Fibroblast of lung (primary cell): ENCODE measurements at regions not wholly inside any gene's neighbourhood (a gene's known extent, or its start where the extent isn't known, plus 50 kb on each side); places are given as distances from the start of the nearest gene placed in this dataset.

Experiments
- EZH2 ChIP-seq: IDR thresholded peaks from 2 replicates; pipeline ENCODE4 v1.5.1; 2012; ENCODE audit warnings: low read length, control low read depth, mild to moderate bottlenecking; ENCODE audit errors: missing control alignments
- TF ChIP-seq, protein P1 (sequence below), 2 donors: IDR thresholded peaks in 1 of 2; conservative IDR thresholded peaks in 1 of 2; 1 replicate in 1 of 2; 2 replicates in 1 of 2; pipeline ENCODE4 v1.5.1; 2011 to 2012; ENCODE audit warnings: low read length in 2 of 2, control low read depth in 1 of 2, inconsistent platforms in 1 of 2, low read depth in 1 of 2, mild to moderate bottlenecking in 1 of 2

DNA sequence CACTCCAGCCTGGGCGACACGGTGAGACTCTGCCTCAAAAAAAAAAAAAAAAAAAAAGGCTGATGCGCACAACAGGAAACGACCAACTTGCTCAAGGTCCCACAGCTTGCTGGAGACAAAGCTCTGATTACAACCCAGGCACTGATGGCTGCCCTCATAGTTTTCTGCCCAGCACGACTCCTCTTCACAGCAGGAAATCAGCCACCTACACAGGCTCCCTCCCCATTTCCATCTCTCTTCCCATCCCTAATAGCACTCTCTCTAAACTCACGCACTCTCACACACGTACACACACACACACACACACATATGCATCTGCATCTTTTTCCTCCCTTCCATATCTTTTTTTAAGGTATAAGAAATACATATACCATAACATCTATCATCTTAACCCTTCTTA, 153.5 kb upstream of the SOD1 start:
- TF ChIP-seq, protein P1, sequence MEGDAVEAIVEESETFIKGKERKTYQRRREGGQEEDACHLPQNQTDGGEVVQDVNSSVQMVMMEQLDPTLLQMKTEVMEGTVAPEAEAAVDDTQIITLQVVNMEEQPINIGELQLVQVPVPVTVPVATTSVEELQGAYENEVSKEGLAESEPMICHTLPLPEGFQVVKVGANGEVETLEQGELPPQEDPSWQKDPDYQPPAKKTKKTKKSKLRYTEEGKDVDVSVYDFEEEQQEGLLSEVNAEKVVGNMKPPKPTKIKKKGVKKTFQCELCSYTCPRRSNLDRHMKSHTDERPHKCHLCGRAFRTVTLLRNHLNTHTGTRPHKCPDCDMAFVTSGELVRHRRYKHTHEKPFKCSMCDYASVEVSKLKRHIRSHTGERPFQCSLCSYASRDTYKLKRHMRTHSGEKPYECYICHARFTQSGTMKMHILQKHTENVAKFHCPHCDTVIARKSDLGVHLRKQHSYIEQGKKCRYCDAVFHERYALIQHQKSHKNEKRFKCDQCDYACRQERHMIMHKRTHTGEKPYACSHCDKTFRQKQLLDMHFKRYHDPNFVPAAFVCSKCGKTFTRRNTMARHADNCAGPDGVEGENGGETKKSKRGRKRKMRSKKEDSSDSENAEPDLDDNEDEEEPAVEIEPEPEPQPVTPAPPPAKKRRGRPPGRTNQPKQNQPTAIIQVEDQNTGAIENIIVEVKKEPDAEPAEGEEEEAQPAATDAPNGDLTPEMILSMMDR (conservative IDR thresholded peaks at IDR 0.05 in 1 of 2, IDR thresholded peaks at IDR 0.05 in 1 of 2; ENCODE audit: low read depth in 1 of 2, low read length in 2 of 2) = no peak
- TF ChIP-seq EZH2 = no peak
